Panc1 (cell line): ENCODE measurements at regions not wholly inside any gene's neighbourhood (a gene's known extent, or its start where the extent isn't known, plus 50 kb on each side); places are given as distances from the start of the nearest gene placed in this dataset.

Experiments used
- ATAC-seq: fragments of 200-7000 bp; cut with Tn5 transposase; 2 replicates; pipeline ENCODE4 v1.9.1; 2020; ENCODE audit warnings: mild to moderate bottlenecking, moderate library complexity
- BruUV-seq: library from RNA; stranded (reverse); fragments of 400-500 nt; replicated peaks from 2 replicates; lab custom pipeline; 2021; lab: Mats Ljungman, UMichigan
- CTCF ChIA-PET: fragments of 300-600 bp; sonication (Branson Sonifier 250); formaldehyde crosslinking; loops from one replicate; lab custom pipeline; 2022; ENCODE audit warnings: antibody characterized with exemption; lab: Charles Lee
- POLR2A ChIA-PET: fragments of 300-600 bp; sonication (Branson Sonifier 250); formaldehyde crosslinking; loops from one replicate; lab custom pipeline; 2022; ENCODE audit warnings: antibody characterized with exemption; lab: Charles Lee
- DNase-seq: peaks from one replicate; pipeline ENCODE4 v3.0.0-alpha.2; 2010; ENCODE audit warnings: low read depth, low spot score
- H3K27ac ChIP-seq: 2 replicates; pipeline ENCODE4 v1.5.1; 2011; ENCODE audit warnings: mild to moderate bottlenecking, low read length, inconsistent platforms
- H3K27me3 ChIP-seq: fragments of 200-500 bp; sonication (Bioruptor generic); 2 replicates; pipeline ENCODE4 v1.6.0; 2014; ENCODE audit warnings: low read length, inconsistent platforms; ENCODE audit not compliant: control insufficient read depth, insufficient read depth
- H3K36me3 ChIP-seq: fragments of 200-500 bp; sonication (Bioruptor generic); 2 replicates; pipeline ENCODE4 v1.5.1; 2014; ENCODE audit warnings: inconsistent platforms, mild to moderate bottlenecking, low read length, moderate library complexity; ENCODE audit not compliant: control insufficient read depth, insufficient read depth
- H3K4me1 ChIP-seq: 2 replicates; pipeline ENCODE4 v1.5.1; 2011; ENCODE audit warnings: inconsistent platforms, mild to moderate bottlenecking, low read length, moderate library complexity; ENCODE audit not compliant: control insufficient read depth, insufficient read depth
- H3K4me3 ChIP-seq, 2 experiments: 2 replicates each; pipeline ENCODE4 v1.5.1; 2011 to 2012; ENCODE audit warnings: low read depth in 2 of 2, low read length in 2 of 2, mild to moderate bottlenecking in 2 of 2, inconsistent platforms in 1 of 2, moderate library complexity in 1 of 2
- H3K9me3 ChIP-seq: fragments of 200-500 bp; sonication (Bioruptor generic); 2 replicates; pipeline ENCODE4 v1.5.1; 2014; ENCODE audit warnings: low read depth, mild to moderate bottlenecking, inconsistent platforms, low read length, moderate library complexity; ENCODE audit not compliant: control insufficient read depth, insufficient read depth
- POLR2AphosphoS5 ChIP-seq: IDR thresholded peaks from 2 replicates; pipeline ENCODE4 v1.6.1; 2012; ENCODE audit warnings: mild to moderate bottlenecking, low read depth, low read length, moderate library complexity
- SIN3A ChIP-seq: IDR thresholded peaks from 2 replicates; pipeline ENCODE4 v1.6.1; 2012; ENCODE audit warnings: low read depth, mild to moderate bottlenecking, low read length, moderate library complexity, borderline replicate concordance; ENCODE audit not compliant: insufficient read depth
- TCF7L2 ChIP-seq: IDR thresholded peaks from 2 replicates; pipeline ENCODE4 v1.6.1; 2011; ENCODE audit warnings: mild to moderate bottlenecking, low read depth, low read length, inconsistent platforms
- in situ Hi-C: cut with HindIII; loops from 2 replicates; pipeline ENCODE4 v1.10.0; 2016; ENCODE audit warnings: low sequenced_read_pairs, low pct_unique_long_range_greater_than_20kb
- intact Hi-C: fragments of 100-400 bp; cut with micrococcal nuclease; formaldehyde crosslinking; loops from one replicate; pipeline ENCODE4 v1.10.0; 2022; ENCODE audit not compliant: unreplicated experiment
- TF ChIP-seq, protein P1 (sequence below), 2 experiments: IDR thresholded peaks; 2 replicates each; pipeline ENCODE4 v1.6.1; 2011 to 2012; ENCODE audit warnings: low read depth in 2 of 2, control low read depth in 1 of 2, low read length in 1 of 2, mild to moderate bottlenecking in 1 of 2, moderate library complexity in 1 of 2; ENCODE audit not compliant: insufficient read depth in 1 of 2
- TF ChIP-seq, protein P2 (sequence below): fragments of 450-650 bp; IDR thresholded peaks from 2 replicates; pipeline ENCODE4 v1.5.1; 2017; ENCODE audit warnings: mild to moderate bottlenecking

DNA sequence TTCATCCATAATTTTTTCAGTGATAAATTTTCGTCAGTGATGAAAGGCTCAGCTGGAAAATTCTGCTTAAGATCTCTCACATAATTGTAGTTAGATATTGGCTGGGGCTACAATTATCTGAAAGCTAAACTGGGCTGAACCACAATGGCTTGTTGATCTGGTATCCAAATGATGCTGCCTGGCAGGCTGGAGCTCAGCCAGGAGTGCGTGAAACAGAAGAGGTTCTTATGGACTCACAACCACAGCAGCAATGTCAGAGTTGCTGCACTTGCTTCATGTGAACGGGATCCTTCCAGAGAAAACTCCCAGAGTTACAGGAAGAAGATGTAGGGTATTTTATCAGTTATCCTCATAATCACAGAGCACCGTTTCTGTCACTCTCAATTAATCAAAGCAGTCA is 533.2 kb upstream of the POM121L12 start:
- TF ChIP-seq POLR2AphosphoS5 (no peak), SIN3A (no peak), TCF7L2 (no peak)
- TF ChIP-seq, protein P1, sequence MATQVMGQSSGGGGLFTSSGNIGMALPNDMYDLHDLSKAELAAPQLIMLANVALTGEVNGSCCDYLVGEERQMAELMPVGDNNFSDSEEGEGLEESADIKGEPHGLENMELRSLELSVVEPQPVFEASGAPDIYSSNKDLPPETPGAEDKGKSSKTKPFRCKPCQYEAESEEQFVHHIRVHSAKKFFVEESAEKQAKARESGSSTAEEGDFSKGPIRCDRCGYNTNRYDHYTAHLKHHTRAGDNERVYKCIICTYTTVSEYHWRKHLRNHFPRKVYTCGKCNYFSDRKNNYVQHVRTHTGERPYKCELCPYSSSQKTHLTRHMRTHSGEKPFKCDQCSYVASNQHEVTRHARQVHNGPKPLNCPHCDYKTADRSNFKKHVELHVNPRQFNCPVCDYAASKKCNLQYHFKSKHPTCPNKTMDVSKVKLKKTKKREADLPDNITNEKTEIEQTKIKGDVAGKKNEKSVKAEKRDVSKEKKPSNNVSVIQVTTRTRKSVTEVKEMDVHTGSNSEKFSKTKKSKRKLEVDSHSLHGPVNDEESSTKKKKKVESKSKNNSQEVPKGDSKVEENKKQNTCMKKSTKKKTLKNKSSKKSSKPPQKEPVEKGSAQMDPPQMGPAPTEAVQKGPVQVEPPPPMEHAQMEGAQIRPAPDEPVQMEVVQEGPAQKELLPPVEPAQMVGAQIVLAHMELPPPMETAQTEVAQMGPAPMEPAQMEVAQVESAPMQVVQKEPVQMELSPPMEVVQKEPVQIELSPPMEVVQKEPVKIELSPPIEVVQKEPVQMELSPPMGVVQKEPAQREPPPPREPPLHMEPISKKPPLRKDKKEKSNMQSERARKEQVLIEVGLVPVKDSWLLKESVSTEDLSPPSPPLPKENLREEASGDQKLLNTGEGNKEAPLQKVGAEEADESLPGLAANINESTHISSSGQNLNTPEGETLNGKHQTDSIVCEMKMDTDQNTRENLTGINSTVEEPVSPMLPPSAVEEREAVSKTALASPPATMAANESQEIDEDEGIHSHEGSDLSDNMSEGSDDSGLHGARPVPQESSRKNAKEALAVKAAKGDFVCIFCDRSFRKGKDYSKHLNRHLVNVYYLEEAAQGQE (IDR thresholded peaks at IDR 0.05; ENCODE audit: insufficient read depth in 1 of 2, low read depth in 2 of 2, low read length in 1 of 2): no peak
- TF ChIP-seq, protein P2, sequence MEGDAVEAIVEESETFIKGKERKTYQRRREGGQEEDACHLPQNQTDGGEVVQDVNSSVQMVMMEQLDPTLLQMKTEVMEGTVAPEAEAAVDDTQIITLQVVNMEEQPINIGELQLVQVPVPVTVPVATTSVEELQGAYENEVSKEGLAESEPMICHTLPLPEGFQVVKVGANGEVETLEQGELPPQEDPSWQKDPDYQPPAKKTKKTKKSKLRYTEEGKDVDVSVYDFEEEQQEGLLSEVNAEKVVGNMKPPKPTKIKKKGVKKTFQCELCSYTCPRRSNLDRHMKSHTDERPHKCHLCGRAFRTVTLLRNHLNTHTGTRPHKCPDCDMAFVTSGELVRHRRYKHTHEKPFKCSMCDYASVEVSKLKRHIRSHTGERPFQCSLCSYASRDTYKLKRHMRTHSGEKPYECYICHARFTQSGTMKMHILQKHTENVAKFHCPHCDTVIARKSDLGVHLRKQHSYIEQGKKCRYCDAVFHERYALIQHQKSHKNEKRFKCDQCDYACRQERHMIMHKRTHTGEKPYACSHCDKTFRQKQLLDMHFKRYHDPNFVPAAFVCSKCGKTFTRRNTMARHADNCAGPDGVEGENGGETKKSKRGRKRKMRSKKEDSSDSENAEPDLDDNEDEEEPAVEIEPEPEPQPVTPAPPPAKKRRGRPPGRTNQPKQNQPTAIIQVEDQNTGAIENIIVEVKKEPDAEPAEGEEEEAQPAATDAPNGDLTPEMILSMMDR: no peak
- BruUV-seq: no TSS peak
- Histone ChIP-seq H3K27me3 (no peaks in the 10 kb centered on the region), H3K4me3 (no peak overlapping the region), H3K4me1 (no peaks in the 10 kb centered on the region), H3K27ac (no peak overlapping the region), H3K9me3 (no peaks in the 10 kb centered on the region), H3K36me3 (no peaks in the 10 kb centered on the region)
- no peak for DNase-seq
- in situ Hi-C loops: no loop called here
- ChIA-PET CTCF (no interaction called here), POLR2A (no interaction called here)
- intact Hi-C loops: no loop called here
- no peak for ATAC-seq

DNA sequence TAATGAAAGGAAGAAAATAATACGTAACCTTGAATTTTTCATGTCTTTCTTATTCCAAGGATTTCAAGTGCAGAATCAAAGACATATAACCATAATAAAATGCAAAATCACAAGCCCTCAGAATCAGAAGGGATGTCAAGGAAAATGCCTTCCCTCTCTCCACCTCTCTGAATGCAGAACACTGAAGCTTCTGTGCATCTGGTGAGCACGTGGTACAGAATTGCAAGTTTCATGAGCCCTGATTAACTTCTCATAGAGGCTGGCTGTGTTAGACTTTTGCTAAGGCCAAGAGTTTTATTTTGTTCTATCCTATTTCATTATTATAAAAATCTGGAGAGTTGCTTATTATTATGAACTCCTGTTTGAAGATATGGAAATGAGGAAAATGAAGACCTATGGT is 533.7 kb upstream of the POM121L12 start:
- H3K27me3 ChIP-seq: no peaks in the 10 kb centered on the region
- H3K4me1 ChIP-seq: no peaks in the 10 kb centered on the region
- no peaks in the 10 kb centered on the region for H3K9me3 ChIP-seq
- intact Hi-C loops (no loop called here), in situ Hi-C loops (no loop called here)
- ChIA-PET CTCF (no interaction called here), POLR2A (no interaction called here)
- no peak overlapping the region for H3K27ac ChIP-seq
- H3K4me3 ChIP-seq: no peak overlapping the region
- DNase-seq (no peak), ATAC-seq (no peak)
- TF ChIP-seq, protein P1 (IDR thresholded peaks at IDR 0.05; ENCODE audit: insufficient read depth in 1 of 2, low read depth in 2 of 2, low read length in 1 of 2): no peak
- TF ChIP-seq SIN3A (no peak), POLR2AphosphoS5 (no peak), TCF7L2 (no peak)
- TF ChIP-seq, protein P2: no peak
- BruUV-seq: no TSS peak
- no peaks in the 10 kb centered on the region for H3K36me3 ChIP-seq
